Mesothelial cell of epicardium (in vitro differentiated cells): ENCODE measurements at regions not wholly inside any gene's neighbourhood (a gene's known extent, or its start where the extent isn't known, plus 50 kb on each side); places are given as distances from the start of the nearest gene placed in this dataset.

Experiments
- DNase-seq, 2 experiments: peaks; one replicate each; pipeline ENCODE4 v3.0.0; 2021; ENCODE audit warnings: low spot score in 2 of 2; ENCODE audit not compliant: unreplicated experiment in 2 of 2
- H3K27ac Mint-ChIP-seq: 2 replicates; pipeline ENCODE4 v1.8.0; 2021; ENCODE audit warnings: mixed read lengths
- H3K27me3 Mint-ChIP-seq: 2 replicates; pipeline ENCODE4 v1.8.0; 2021; ENCODE audit warnings: low read depth, mixed read lengths
- H3K36me3 Mint-ChIP-seq: 2 replicates; pipeline ENCODE4 v1.8.0; 2021; ENCODE audit warnings: mixed read lengths
- H3K4me1 Mint-ChIP-seq: 2 replicates; pipeline ENCODE4 v1.8.0; 2021; ENCODE audit warnings: mixed read lengths
- H3K4me3 Mint-ChIP-seq: 2 replicates; pipeline ENCODE4 v1.8.0; 2021; ENCODE audit warnings: mild to moderate bottlenecking, moderate library complexity, mixed read lengths
- H3K9me3 Mint-ChIP-seq: 2 replicates; pipeline ENCODE4 v1.8.0; 2021; ENCODE audit warnings: mixed read lengths
- TF ChIP-seq, protein P1 (sequence below): fragments of 200-600 bp; sonication (generic); IDR thresholded peaks from one replicate; pipeline ENCODE4 v1.5.0; 2021; ENCODE audit warnings: antibody characterized with exemption; ENCODE audit not compliant: unreplicated experiment

GRCh38 chr18:78158943-78159342 is 820.7 kb upstream of the SALL3 start:
- DNase-seq: no peak
- no peak overlapping the region for H3K4me3 Mint-ChIP-seq
- H3K9me3 Mint-ChIP-seq: peaks cover 3% of the 10 kb centered on the region
- H3K4me1 Mint-ChIP-seq: no peaks in the 10 kb centered on the region
- H3K36me3 Mint-ChIP-seq: no peaks in the 10 kb centered on the region
- H3K27me3 Mint-ChIP-seq: no peaks in the 10 kb centered on the region
- H3K27ac Mint-ChIP-seq: no peak overlapping the region
- TF ChIP-seq, protein P1, sequence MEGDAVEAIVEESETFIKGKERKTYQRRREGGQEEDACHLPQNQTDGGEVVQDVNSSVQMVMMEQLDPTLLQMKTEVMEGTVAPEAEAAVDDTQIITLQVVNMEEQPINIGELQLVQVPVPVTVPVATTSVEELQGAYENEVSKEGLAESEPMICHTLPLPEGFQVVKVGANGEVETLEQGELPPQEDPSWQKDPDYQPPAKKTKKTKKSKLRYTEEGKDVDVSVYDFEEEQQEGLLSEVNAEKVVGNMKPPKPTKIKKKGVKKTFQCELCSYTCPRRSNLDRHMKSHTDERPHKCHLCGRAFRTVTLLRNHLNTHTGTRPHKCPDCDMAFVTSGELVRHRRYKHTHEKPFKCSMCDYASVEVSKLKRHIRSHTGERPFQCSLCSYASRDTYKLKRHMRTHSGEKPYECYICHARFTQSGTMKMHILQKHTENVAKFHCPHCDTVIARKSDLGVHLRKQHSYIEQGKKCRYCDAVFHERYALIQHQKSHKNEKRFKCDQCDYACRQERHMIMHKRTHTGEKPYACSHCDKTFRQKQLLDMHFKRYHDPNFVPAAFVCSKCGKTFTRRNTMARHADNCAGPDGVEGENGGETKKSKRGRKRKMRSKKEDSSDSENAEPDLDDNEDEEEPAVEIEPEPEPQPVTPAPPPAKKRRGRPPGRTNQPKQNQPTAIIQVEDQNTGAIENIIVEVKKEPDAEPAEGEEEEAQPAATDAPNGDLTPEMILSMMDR: no peak

GRCh38 chr18:78159397-78159796 is 820.2 kb upstream of the SALL3 start:
- Mint-ChIP-seq H3K9me3 (peaks cover 3% of the 10 kb centered on the region), H3K27ac (no peak overlapping the region), H3K4me1 (no peaks in the 10 kb centered on the region), H3K4me3 (no peak overlapping the region), H3K36me3 (no peaks in the 10 kb centered on the region), H3K27me3 (peaks cover under 1% of the 10 kb centered on the region)
- TF ChIP-seq, protein P1: no peak
- DNase-seq: no peak

DNA sequence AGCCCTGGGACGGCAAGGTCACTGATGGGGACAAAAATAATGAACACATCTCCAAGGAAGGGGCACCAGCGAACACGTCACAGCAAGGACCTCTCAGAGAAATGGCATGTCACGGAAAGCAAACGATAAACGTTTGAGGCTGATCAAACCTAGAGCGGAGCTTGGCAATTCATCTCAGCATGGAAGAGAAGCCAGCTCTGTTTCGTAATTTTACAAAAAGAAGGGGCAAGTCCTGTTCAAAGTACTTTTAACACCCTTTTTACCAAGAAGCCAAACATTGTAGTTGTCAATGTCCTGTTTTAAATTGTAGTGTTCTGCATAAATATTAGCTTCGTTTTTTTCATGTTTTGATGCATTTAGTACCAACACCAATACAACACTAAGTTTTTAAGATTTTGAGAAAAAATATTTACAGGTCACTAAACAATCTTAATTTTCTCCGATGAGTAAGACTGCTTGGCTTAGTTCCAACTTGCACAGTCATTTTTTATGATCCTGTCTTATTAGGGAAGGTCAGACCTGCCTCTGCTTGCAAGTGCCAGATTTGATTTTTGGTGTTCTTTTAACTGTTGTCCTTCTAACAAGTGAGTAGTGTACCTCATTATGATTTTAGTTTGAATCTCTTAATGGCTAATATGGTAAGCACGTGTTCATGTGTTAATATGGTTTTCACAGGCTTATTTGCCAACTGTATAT is 818.5 kb upstream of the SALL3 start:
- Mint-ChIP-seq H3K4me3 (no peak overlapping the region), H3K27ac (no peak overlapping the region), H3K4me1 (no peaks in the 10 kb centered on the region), H3K9me3 (peaks cover 3% of the 10 kb centered on the region), H3K27me3 (peaks cover 3% of the 10 kb centered on the region), H3K36me3 (no peaks in the 10 kb centered on the region)
- no peak for DNase-seq
- TF ChIP-seq, protein P1: no peak

- Mint-ChIP-seq H3K9me3 (peaks cover 3% of the 10 kb centered on the region), H3K4me1 (no peaks in the 10 kb centered on the region), H3K36me3 (no peaks in the 10 kb centered on the region), H3K27me3 (peaks cover 3% of the 10 kb centered on the region), H3K4me3 (no peak overlapping the region), H3K27ac (no peak overlapping the region)
- DNase-seq: no peak
- TF ChIP-seq, protein P1: no peak
These were observed 814.1 kb upstream of the SALL3 start for GRCh38 chr18:78165525-78165924.

- no peak for DNase-seq
- peaks cover 3% of the 10 kb centered on the region for H3K27me3 Mint-ChIP-seq
- H3K36me3 Mint-ChIP-seq: no peaks in the 10 kb centered on the region
- H3K4me1 Mint-ChIP-seq: no peaks in the 10 kb centered on the region
- TF ChIP-seq, protein P1: no peak
- H3K27ac Mint-ChIP-seq: no peak overlapping the region
- H3K4me3 Mint-ChIP-seq: no peak overlapping the region
- H3K9me3 Mint-ChIP-seq: no peaks in the 10 kb centered on the region
These were observed 811.1 kb upstream of the SALL3 start for GRCh38 chr18:78168526-78168925.
